ENCODE measurements at regions not wholly inside any gene's neighbourhood (a gene's known extent, or its start where the extent isn't known, plus 50 kb on each side); places are given as distances from the start of the nearest gene placed in this dataset.

- Histone ChIP-seq H3K27ac (no peak overlapping the region), H3K4me1 (no peaks in the 10 kb centered on the region), H3K4me3 (no peak overlapping the region), H3K36me3 (no peaks in the 10 kb centered on the region), H3K27me3 (no peaks in the 10 kb centered on the region), H3K9me3 (peaks cover 0 to 7% (median 0%) of the 10 kb centered on the region in 11 donors)
- intact Hi-C loops (cut with DNase I), result no loop called here
- ATAC-seq (no peak), DNase-seq (no peak)
- 86 to 89% methylated on average over 3 of the region's 3 CpGs for WGBS, 2 donors
- TF ChIP-seq, protein P1, sequence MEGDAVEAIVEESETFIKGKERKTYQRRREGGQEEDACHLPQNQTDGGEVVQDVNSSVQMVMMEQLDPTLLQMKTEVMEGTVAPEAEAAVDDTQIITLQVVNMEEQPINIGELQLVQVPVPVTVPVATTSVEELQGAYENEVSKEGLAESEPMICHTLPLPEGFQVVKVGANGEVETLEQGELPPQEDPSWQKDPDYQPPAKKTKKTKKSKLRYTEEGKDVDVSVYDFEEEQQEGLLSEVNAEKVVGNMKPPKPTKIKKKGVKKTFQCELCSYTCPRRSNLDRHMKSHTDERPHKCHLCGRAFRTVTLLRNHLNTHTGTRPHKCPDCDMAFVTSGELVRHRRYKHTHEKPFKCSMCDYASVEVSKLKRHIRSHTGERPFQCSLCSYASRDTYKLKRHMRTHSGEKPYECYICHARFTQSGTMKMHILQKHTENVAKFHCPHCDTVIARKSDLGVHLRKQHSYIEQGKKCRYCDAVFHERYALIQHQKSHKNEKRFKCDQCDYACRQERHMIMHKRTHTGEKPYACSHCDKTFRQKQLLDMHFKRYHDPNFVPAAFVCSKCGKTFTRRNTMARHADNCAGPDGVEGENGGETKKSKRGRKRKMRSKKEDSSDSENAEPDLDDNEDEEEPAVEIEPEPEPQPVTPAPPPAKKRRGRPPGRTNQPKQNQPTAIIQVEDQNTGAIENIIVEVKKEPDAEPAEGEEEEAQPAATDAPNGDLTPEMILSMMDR (IDR thresholded peaks at IDR 0.05), result no peak
These were observed 269.0 kb upstream of the SLC10A2 start for GRCh38 chr13:103335241-103335640.

GRCh38 chr13:103331924-103332323, 265.7 kb upstream of the SLC10A2 start:
- no peak for DNase-seq
- TF ChIP-seq, protein P1 (IDR thresholded peaks at IDR 0.05), result no peak
- Histone ChIP-seq H3K4me1 (no peaks in the 10 kb centered on the region), H3K4me3 (no peak overlapping the region), H3K27me3 (no peaks in the 10 kb centered on the region), H3K36me3 (no peaks in the 10 kb centered on the region), H3K9me3 (peaks cover 0 to 4% (median 0%) of the 10 kb centered on the region in 11 donors), H3K27ac (no peak overlapping the region)
- intact Hi-C loops (cut with DNase I), result no loop called here
- ATAC-seq, result no peak
- 79% methylated on average over 4 of the region's 4 CpGs for WGBS, 2 donors

GRCh38 chr13:103328899-103329298, 262.7 kb upstream of the SLC10A2 start:
- H3K27me3 ChIP-seq, result no peaks in the 10 kb centered on the region
- H3K4me1 ChIP-seq, result no peaks in the 10 kb centered on the region
- H3K27ac ChIP-seq, result no peak overlapping the region
- TF ChIP-seq, protein P1 (IDR thresholded peaks at IDR 0.05), result no peak
- H3K4me3 ChIP-seq, result no peak overlapping the region
- DNase-seq (no peak), ATAC-seq (no peak)
- intact Hi-C loops (cut with DNase I), result no loop called here
- peaks cover 0 to 14% (median 0%) of the 10 kb centered on the region in 11 donors for H3K9me3 ChIP-seq
- 68 to 69% methylated on average over 1 of the region's 1 CpG for WGBS, 2 donors
- H3K36me3 ChIP-seq, result no peaks in the 10 kb centered on the region

DNA sequence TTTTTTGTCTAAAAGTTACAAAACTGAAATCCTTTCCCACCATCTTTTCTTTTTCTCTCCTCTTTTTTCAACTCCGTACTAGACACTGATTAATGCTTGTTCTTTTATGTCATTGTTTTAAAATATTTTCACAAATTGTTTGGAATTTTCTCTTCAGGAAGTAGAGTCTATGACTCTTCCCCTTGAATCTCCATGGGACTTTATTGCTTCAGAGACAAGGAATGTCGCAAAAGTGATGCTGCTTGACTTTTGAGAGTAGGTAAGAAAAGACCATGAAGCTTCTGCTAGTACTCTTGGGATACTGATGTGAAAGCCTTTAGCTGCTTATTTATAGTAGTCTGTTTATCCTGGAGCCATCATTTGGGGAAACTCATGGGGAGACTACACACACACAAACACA, 260.1 kb upstream of the SLC10A2 start:
- intact Hi-C loops (cut with DNase I), result no loop called here
- TF ChIP-seq, protein P1 (IDR thresholded peaks at IDR 0.05), result no peak
- no peak for ATAC-seq

More for the DNA sequence above, 260.1 kb upstream of the SLC10A2 start:
- no peaks in the 10 kb centered on the region for H3K4me1 ChIP-seq
- H3K4me3 ChIP-seq, result no peak overlapping the region
- H3K27me3 ChIP-seq, result no peaks in the 10 kb centered on the region
- peaks cover 0 to 21% (median 0%) of the 10 kb centered on the region in 11 donors for H3K9me3 ChIP-seq
- no peak for DNase-seq
- H3K36me3 ChIP-seq, result no peaks in the 10 kb centered on the region
- no peak overlapping the region for H3K27ac ChIP-seq
- 86 to 90% methylated on average over 2 of the region's 2 CpGs for WGBS, 2 donors
